PC-9 (cell line): ENCODE measurements at regions not wholly inside any gene's neighbourhood (a gene's known extent, or its start where the extent isn't known, plus 50 kb on each side); places are given as distances from the start of the nearest gene placed in this dataset.

Experiments used
- BruUV-seq: library from RNA; stranded (reverse); fragments of 400-500 nt; replicated peaks from 2 replicates; lab custom pipeline; 2021; lab: Mats Ljungman, UMichigan
- CTCF ChIA-PET: fragments of 300-600 bp; sonication (Branson Sonifier 250); formaldehyde crosslinking; loops from one replicate; lab custom pipeline; 2022; ENCODE audit warnings: antibody characterized with exemption; lab: Charles Lee
- POLR2A ChIA-PET: fragments of 300-600 bp; sonication (Branson Sonifier 250); formaldehyde crosslinking; loops from one replicate; lab custom pipeline; 2022; ENCODE audit warnings: antibody characterized with exemption; ENCODE audit not compliant: unreplicated experiment; lab: Charles Lee
- DNase-seq, 2 experiments: peaks; one replicate each; pipeline versions ENCODE4 v3.0.0 to v3.0.0-alpha.2; 2015 to 2022; ENCODE audit warnings: mixed read lengths in 1 of 2
- H2AFZ ChIP-seq: fragments of 200-600 bp; sonication (generic); 2 replicates; pipeline ENCODE4 v1.8.1; 2017; ENCODE audit warnings: antibody characterized with exemption
- H3F3A ChIP-seq: fragments of 200-600 bp; sonication (generic); 2 replicates; pipeline ENCODE4 v1.8.1; 2017; ENCODE audit warnings: antibody characterized with exemption, mild to moderate bottlenecking, low read depth; ENCODE audit not compliant: insufficient read depth
- H3K27ac ChIP-seq: fragments of 200-600 bp; sonication (generic); 2 replicates; pipeline ENCODE4 v1.6.1; 2016; ENCODE audit warnings: mixed run types
- H3K27me3 ChIP-seq: fragments of 200-600 bp; sonication (generic); 2 replicates; pipeline ENCODE4 v1.6.1; 2016; ENCODE audit warnings: low read depth, mixed run types; ENCODE audit not compliant: insufficient read depth
- H3K36me3 ChIP-seq: fragments of 200-600 bp; sonication (generic); 2 replicates; pipeline ENCODE4 v1.6.1; 2016; ENCODE audit warnings: low read depth, mixed run types
- H3K4me1 ChIP-seq: fragments of 200-600 bp; sonication (generic); replicated peaks from 2 replicates; pipeline ENCODE4 v1.6.1; 2016; ENCODE audit warnings: mixed run types; ENCODE audit not compliant: insufficient read depth
- H3K4me2 ChIP-seq: fragments of 200-600 bp; sonication (generic); 2 replicates; pipeline ENCODE4 v1.6.1; 2017; ENCODE audit warnings: mixed run types
- H3K4me3 ChIP-seq: fragments of 200-600 bp; sonication (generic); 2 replicates; pipeline ENCODE4 v1.6.1; 2016; ENCODE audit warnings: mixed run types
- H3K79me2 ChIP-seq: fragments of 200-600 bp; sonication (generic); 2 replicates; pipeline ENCODE4 v1.6.1; 2017; ENCODE audit warnings: low read depth, mixed run types
- H3K9me2 ChIP-seq: fragments of 200-600 bp; sonication (generic); 2 replicates; pipeline ENCODE4 v1.8.1; 2017; ENCODE audit warnings: mild to moderate bottlenecking; ENCODE audit not compliant: insufficient read depth
- H3K9me3 ChIP-seq: fragments of 200-600 bp; sonication (generic); 2 replicates; pipeline ENCODE4 v1.8.1; 2016; ENCODE audit warnings: low read depth; ENCODE audit not compliant: insufficient read depth
- H4K20me1 ChIP-seq: fragments of 200-600 bp; sonication (generic); 2 replicates; pipeline ENCODE4 v1.8.1; 2017; ENCODE audit not compliant: insufficient read depth
- EZH2 ChIP-seq: fragments of 200-600 bp; sonication (generic); IDR thresholded peaks from 2 replicates; pipeline ENCODE4 v1.8.0; 2017; ENCODE audit warnings: antibody characterized with exemption, low read depth
- intact Hi-C: fragments of 100-400 bp; cut with micrococcal nuclease; formaldehyde crosslinking; loops from one replicate; pipeline ENCODE4 v1.10.0; 2022; ENCODE audit not compliant: unreplicated experiment
- TF ChIP-seq, protein P1 (sequence below): fragments of 200-600 bp; sonication (generic); conservative IDR thresholded peaks from 2 replicates; pipeline ENCODE4 v1.6.1; 2017; ENCODE audit warnings: mixed run types, antibody characterized with exemption, mild to moderate bottlenecking, moderate library complexity

DNA sequence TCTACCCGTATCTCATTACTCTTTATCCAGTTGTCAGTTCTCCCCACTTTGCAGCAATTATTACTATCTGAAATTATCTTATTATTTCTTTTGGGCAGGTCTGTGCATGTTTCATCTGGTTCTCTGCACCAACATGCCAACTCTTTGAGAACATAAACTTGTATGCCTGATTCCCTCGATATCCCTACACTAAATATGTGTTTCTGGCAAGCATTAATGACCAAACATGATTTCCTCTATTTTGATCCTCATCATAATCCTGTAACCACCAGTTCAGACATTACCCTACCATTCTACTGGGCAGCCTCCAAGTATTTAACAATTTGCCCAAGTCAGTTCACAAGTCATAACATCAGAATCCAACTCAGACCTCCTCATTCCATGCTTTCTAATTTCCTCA is 426.1 kb downstream of the FOXO1 start:
- no peak overlapping the region for H3K4me3 ChIP-seq
- POLR2A ChIA-PET = no interaction called here
- no peak overlapping the region for H3K4me2 ChIP-seq
- CTCF ChIA-PET = no interaction called here
- H4K20me1 ChIP-seq = no peaks in the 10 kb centered on the region
- H3K79me2 ChIP-seq = no peaks in the 10 kb centered on the region
- no peaks in the 10 kb centered on the region for H3K4me1 ChIP-seq
- no peaks in the 10 kb centered on the region for H3F3A ChIP-seq
- TF ChIP-seq, protein P1, sequence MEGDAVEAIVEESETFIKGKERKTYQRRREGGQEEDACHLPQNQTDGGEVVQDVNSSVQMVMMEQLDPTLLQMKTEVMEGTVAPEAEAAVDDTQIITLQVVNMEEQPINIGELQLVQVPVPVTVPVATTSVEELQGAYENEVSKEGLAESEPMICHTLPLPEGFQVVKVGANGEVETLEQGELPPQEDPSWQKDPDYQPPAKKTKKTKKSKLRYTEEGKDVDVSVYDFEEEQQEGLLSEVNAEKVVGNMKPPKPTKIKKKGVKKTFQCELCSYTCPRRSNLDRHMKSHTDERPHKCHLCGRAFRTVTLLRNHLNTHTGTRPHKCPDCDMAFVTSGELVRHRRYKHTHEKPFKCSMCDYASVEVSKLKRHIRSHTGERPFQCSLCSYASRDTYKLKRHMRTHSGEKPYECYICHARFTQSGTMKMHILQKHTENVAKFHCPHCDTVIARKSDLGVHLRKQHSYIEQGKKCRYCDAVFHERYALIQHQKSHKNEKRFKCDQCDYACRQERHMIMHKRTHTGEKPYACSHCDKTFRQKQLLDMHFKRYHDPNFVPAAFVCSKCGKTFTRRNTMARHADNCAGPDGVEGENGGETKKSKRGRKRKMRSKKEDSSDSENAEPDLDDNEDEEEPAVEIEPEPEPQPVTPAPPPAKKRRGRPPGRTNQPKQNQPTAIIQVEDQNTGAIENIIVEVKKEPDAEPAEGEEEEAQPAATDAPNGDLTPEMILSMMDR = no peak
- H2AFZ ChIP-seq = no peak overlapping the region
- no peaks in the 10 kb centered on the region for H3K9me2 ChIP-seq
- intact Hi-C loops = no loop called here
- no peak for DNase-seq
- H3K36me3 ChIP-seq = no peaks in the 10 kb centered on the region
- H3K27me3 ChIP-seq = no peaks in the 10 kb centered on the region
- BruUV-seq = no TSS peak
- no peak overlapping the region for H3K27ac ChIP-seq
- no peaks in the 10 kb centered on the region for H3K9me3 ChIP-seq

DNA sequence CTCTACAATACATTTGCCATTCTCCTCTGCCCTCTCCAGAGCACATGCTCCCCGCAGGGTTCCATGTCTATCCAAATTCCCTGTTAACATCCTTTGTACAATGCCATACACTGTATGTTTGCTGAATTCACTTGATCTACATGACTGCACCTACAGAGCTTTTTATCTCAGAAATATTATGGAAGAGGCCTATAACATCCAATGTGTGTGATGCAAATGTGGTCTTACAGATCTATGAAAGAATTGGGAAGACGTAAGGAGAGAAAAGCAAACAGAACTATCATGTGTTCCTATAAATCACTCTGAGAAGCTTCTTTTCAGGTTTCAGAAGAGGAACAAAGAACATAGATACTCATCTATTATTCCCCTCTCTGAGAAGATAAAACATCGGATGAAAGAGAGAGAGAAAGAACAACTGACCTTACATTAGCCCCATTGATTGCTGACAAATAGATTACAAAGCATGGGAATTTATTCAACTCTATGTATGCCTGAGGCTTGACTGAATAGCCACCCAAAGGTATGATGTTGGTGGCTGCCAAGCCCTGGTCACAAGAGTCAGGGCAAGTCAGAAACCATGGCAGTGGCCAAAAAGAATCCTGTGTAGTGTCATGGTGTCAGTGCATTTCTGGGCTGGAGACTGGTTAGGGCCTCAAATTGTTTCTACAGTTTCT is 425.2 kb downstream of the FOXO1 start:
- no peaks in the 10 kb centered on the region for H3F3A ChIP-seq
- H3K4me3 ChIP-seq = no peak overlapping the region
- ChIA-PET POLR2A (no interaction called here), CTCF (no interaction called here)
- H3K79me2 ChIP-seq = no peaks in the 10 kb centered on the region
- no peaks in the 10 kb centered on the region for H4K20me1 ChIP-seq
- intact Hi-C loops = no loop called here
- DNase-seq = no peak
- H3K27ac ChIP-seq = no peak overlapping the region
- no peaks in the 10 kb centered on the region for H3K4me1 ChIP-seq
- H3K9me2 ChIP-seq = no peaks in the 10 kb centered on the region
- no peaks in the 10 kb centered on the region for H3K36me3 ChIP-seq
- no TSS peak for BruUV-seq
- no peak overlapping the region for H2AFZ ChIP-seq
- no peaks in the 10 kb centered on the region for H3K9me3 ChIP-seq
- H3K4me2 ChIP-seq = no peak overlapping the region
- TF ChIP-seq EZH2 = no peak
- TF ChIP-seq, protein P1 = no peak
- H3K27me3 ChIP-seq = no peaks in the 10 kb centered on the region

DNA sequence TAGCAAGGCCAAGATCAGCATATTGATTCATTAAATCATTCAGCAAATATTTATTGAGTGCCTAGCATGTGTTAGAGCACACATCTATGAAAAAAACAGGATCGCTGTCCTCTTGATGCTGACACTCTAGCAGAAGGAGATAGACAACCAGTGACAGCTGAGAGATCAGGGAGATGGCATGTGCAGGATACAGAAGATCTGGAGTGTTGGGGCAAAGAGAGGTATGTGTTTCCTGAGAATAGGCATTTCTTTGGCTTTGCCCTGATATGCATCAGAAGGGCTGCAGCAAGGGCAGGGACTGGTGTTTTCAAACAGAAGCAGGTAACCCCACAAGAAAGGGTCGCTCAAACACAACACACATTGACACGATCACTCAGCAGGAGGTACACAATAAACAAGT is 423.4 kb downstream of the FOXO1 start:
- Histone ChIP-seq H2AFZ (no peak overlapping the region), H3K4me1 (no peaks in the 10 kb centered on the region), H3K4me2 (no peak overlapping the region), H3K27me3 (no peaks in the 10 kb centered on the region), H3K79me2 (no peaks in the 10 kb centered on the region), H3K9me2 (no peaks in the 10 kb centered on the region), H3K4me3 (no peak overlapping the region), H3K9me3 (no peaks in the 10 kb centered on the region), H4K20me1 (no peaks in the 10 kb centered on the region), H3F3A (no peaks in the 10 kb centered on the region), H3K36me3 (no peaks in the 10 kb centered on the region), H3K27ac (no peak overlapping the region)
- no peak for DNase-seq
- BruUV-seq = no TSS peak
- TF ChIP-seq, protein P1 = no peak
- TF ChIP-seq EZH2 = no peak
- ChIA-PET CTCF (no interaction called here), POLR2A (no interaction called here)
- intact Hi-C loops = no loop called here
